DND-41 (cell line): ENCODE measurements at regions not wholly inside any gene's neighbourhood (a gene's known extent, or its start where the extent isn't known, plus 50 kb on each side); places are given as distances from the start of the nearest gene placed in this dataset.

Experiments used
- CTCF ChIP-seq: IDR thresholded peaks from 2 replicates; pipeline ENCODE4 v1.5.1; 2012; ENCODE audit warnings: borderline replicate concordance, low read length, moderate library complexity, mild to moderate bottlenecking; ENCODE audit not compliant: poor library complexity, severe bottlenecking; ENCODE audit errors: extremely low read depth
- EZH2 ChIP-seq: IDR thresholded peaks from 3 replicates; pipeline ENCODE4 v1.6.1; 2012; ENCODE audit warnings: borderline replicate concordance, low read depth, mild to moderate bottlenecking, moderate library complexity, low read length, inconsistent platforms; ENCODE audit not compliant: severe bottlenecking

DNA sequence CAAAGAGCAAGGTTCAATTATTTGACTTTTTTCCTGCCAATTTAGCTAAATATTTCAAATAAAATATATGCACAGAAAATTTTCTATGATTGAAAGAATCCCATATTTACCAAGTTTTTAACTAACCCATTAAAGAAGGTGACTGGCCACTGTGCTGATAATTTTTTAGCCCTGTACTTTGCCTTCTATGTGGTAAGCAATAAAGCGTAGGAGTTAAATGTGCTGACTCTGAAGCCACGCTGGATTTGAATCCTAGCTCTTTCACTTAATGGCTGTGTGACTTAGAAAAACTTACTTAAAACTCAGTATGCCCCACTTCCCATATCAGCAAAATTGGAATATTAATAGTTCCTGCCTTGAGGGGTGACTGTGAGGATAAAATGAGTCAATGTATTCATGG is 82.1 kb downstream of the NEUROD6 start:
- TF ChIP-seq EZH2 (no peak), CTCF (no peak)
